ENCODE measurements at regions not wholly inside any gene's neighbourhood (a gene's known extent, or its start where the extent isn't known, plus 50 kb on each side); places are given as distances from the start of the nearest gene placed in this dataset.

DNA sequence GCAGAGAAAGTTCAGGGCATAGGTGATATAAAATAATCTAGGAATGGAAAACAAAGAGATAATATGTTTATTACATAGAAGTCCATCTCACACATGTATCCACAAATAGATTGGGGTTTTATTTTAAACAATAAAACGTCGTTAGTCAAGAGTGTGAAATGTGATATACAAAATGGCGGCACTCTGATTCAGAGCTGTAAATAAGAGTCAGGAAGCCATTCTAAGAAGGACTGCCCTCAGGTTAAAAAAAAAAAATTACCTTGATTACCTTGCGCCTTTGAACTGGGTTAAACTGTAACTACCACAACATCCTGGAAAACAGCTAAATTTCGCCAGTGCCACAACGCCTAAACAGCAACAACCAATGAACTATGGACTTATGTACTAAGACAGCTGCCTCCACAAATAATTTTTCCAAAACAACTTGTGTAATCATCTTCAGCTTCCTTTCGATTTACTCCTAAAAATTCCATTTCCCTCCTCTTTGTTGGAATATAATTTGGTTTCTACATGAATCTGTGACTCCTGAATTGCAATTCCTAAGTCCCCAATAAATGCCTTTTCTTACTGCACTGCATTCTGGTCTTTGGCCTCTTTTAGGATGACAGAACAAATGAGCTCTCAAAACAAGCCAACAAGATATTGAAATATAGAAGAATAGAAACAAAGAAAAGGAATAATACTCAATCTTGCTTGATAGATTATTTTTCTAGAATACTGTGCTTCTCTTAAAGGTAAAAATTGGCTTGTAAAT lies 1019.5 kb upstream of the MAP3K7 start:
- H3K27ac ChIP-seq, result no peak overlapping the region
- DNase-seq (ENCODE audit: low spot score), result no peak
- TF ChIP-seq, protein P1, sequence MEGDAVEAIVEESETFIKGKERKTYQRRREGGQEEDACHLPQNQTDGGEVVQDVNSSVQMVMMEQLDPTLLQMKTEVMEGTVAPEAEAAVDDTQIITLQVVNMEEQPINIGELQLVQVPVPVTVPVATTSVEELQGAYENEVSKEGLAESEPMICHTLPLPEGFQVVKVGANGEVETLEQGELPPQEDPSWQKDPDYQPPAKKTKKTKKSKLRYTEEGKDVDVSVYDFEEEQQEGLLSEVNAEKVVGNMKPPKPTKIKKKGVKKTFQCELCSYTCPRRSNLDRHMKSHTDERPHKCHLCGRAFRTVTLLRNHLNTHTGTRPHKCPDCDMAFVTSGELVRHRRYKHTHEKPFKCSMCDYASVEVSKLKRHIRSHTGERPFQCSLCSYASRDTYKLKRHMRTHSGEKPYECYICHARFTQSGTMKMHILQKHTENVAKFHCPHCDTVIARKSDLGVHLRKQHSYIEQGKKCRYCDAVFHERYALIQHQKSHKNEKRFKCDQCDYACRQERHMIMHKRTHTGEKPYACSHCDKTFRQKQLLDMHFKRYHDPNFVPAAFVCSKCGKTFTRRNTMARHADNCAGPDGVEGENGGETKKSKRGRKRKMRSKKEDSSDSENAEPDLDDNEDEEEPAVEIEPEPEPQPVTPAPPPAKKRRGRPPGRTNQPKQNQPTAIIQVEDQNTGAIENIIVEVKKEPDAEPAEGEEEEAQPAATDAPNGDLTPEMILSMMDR (IDR thresholded peaks at IDR 0.05), result no peak

DNA sequence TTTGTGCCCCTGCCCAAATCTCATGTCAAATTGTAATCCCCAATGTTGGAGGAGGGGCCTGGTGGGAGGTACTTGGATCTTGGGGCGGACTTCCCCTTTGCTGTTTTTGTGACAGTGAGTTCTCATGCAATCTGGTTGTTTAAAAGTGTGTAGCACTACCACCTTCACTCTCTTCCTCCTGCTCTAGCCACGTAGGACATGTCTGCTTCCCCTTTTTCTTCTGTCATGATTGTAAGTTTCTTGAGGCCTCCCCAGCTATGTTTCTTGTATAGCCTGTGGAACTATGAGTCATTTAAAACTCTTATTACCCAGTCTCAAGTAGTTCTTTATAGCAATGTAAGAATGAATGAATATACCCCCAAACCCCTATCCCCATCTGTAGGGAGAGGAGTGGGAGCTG lies 1013.7 kb upstream of the MAP3K7 start:
- no peak for ATAC-seq (ENCODE audit: insufficient number of reproducible peaks, low FRiP score, low read depth)
- Histone ChIP-seq H3K27me3 (replicated peaks; ENCODE audit: insufficient read depth) (no peaks in the 10 kb centered on the region), H3K27ac (no peak overlapping the region), H3K4me1 (ENCODE audit: control insufficient read depth in 1 of 2, low read depth in 2 of 2) (no peaks in the 10 kb centered on the region), H3K9me3 (no peaks in the 10 kb centered on the region), H3K4me3 (no peak overlapping the region), H3K36me3 (no peaks in the 10 kb centered on the region)
- TF ChIP-seq, protein P1 (IDR thresholded peaks at IDR 0.05), result no peak
- DNase-seq (ENCODE audit: low spot score), result no peak

More for the DNA sequence above, 1019.5 kb upstream of the MAP3K7 start:
- Histone ChIP-seq H3K4me3 (no peak overlapping the region), H3K36me3 (no peaks in the 10 kb centered on the region), H3K9me3 (no peaks in the 10 kb centered on the region), H3K27me3 (replicated peaks; ENCODE audit: insufficient read depth) (no peaks in the 10 kb centered on the region), H3K4me1 (ENCODE audit: control insufficient read depth in 1 of 2, low read depth in 2 of 2) (no peaks in the 10 kb centered on the region)
- no peak for ATAC-seq (ENCODE audit: insufficient number of reproducible peaks, low FRiP score, low read depth)

DNA sequence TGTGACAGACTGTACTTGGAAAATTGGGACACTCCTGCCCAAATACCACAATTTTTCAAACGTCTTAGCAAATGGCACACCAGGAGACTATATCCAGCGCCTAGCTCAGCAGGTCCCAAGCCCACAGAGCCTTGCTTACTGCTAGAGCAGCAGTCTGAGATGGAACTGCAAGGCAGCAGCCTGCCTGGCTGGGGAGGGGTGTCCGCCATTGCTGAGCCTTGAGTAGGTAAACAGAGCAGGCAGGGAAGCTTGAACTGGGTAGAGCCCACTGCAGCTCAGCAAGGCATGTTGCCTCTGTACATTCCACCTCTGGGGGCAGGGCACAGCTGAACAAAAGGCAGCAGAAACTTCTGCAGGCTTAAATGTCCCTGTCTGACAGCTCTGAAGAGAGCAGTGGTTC lies 1003.3 kb upstream of the MAP3K7 start:
- H3K27ac ChIP-seq, result no peak overlapping the region
- H3K9me3 ChIP-seq, result no peaks in the 10 kb centered on the region
- no peak overlapping the region for H3K4me3 ChIP-seq
- no peak for ATAC-seq (ENCODE audit: insufficient number of reproducible peaks, low FRiP score, low read depth)
- no peaks in the 10 kb centered on the region for H3K36me3 ChIP-seq
- DNase-seq (ENCODE audit: low spot score), result no peak
- H3K27me3 ChIP-seq (replicated peaks; ENCODE audit: insufficient read depth), result no peaks in the 10 kb centered on the region
- H3K4me1 ChIP-seq (ENCODE audit: control insufficient read depth in 1 of 2, low read depth in 2 of 2), result no peaks in the 10 kb centered on the region
- TF ChIP-seq, protein P1 (IDR thresholded peaks at IDR 0.05), result no peak

DNA sequence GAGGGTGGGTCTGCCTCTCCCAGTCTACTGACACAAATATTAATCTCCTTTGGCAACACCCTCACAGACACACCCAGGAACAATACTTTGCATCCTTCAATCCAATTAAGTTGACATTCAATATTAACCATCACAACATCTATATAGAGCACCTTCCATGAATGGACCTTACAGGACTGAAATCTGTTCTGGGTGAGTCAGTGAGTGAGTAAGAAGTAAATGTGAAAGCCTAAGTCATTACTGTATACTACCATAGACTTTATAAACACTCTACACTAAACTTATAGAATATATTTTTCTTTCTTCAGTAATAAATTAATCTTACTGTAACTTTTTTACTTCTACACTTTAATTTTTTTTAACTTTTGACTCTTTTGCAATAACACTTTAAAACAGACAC lies 993.8 kb upstream of the MAP3K7 start:
- Histone ChIP-seq H3K27me3 (replicated peaks; ENCODE audit: insufficient read depth) (no peaks in the 10 kb centered on the region), H3K27ac (no peak overlapping the region), H3K4me1 (ENCODE audit: control insufficient read depth in 1 of 2, low read depth in 2 of 2) (no peaks in the 10 kb centered on the region), H3K4me3 (no peak overlapping the region), H3K36me3 (no peaks in the 10 kb centered on the region), H3K9me3 (no peaks in the 10 kb centered on the region)
- DNase-seq (ENCODE audit: low spot score), result no peak
- TF ChIP-seq, protein P1 (IDR thresholded peaks at IDR 0.05), result no peak
- no peak for ATAC-seq (ENCODE audit: insufficient number of reproducible peaks, low FRiP score, low read depth)

DNA sequence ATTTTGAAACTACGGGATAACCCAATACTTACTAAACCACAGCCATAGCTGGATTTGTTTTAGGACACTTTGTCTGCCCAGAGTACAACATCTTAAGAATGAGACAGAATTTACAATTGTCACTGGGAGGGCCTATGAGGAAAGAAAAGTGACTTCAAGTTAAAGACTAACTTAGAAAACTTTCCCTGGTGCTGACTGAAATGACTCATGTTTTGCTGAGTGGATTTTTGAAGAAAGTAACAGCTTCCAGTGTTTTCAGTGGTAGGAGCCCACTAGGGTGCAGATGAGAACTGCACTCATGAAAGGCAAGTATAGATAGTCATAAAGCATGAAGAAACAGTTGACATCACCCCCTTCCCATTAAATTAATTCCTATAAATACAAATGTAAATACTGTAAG lies 988.2 kb upstream of the MAP3K7 start:
- DNase-seq (ENCODE audit: low spot score) (no peak), ATAC-seq (ENCODE audit: insufficient number of reproducible peaks, low FRiP score, low read depth) (no peak)
- Histone ChIP-seq H3K27ac (no peak overlapping the region), H3K9me3 (no peaks in the 10 kb centered on the region), H3K4me3 (no peak overlapping the region), H3K36me3 (no peaks in the 10 kb centered on the region), H3K4me1 (ENCODE audit: control insufficient read depth in 1 of 2, low read depth in 2 of 2) (no peaks in the 10 kb centered on the region), H3K27me3 (replicated peaks; ENCODE audit: insufficient read depth) (no peaks in the 10 kb centered on the region)
- TF ChIP-seq, protein P1 (IDR thresholded peaks at IDR 0.05), result no peak

All from thoracic aorta (tissue), 2 donors.